Tibial nerve (tissue), 3 donors: ENCODE measurements at regions not wholly inside any gene's neighbourhood (a gene's known extent, or its start where the extent isn't known, plus 50 kb on each side); places are given as distances from the start of the nearest gene placed in this dataset.

Source experiments
- CTCF ChIP-seq, 5 experiments: fragments of 200-600 bp in 3 of 5; fragments of 450-650 bp in 2 of 5; sonication (generic) in 3 of 5; IDR thresholded peaks; one replicate each; pipeline ENCODE4 v1.5.1; 2016 to 2019; ENCODE audit warnings: antibody characterized with exemption in 5 of 5, mild to moderate bottlenecking in 3 of 5, moderate library complexity in 2 of 5
- POLR2A ChIP-seq, 2 donors: fragments of 450-650 bp; IDR thresholded peaks; one replicate each; pipeline ENCODE4 v1.6.1; 2017; ENCODE audit warnings: antibody characterized with exemption in 2 of 2, mild to moderate bottlenecking in 2 of 2, moderate library complexity in 2 of 2

- TF ChIP-seq CTCF (IDR thresholded peaks at IDR 0.05) (no peak), POLR2A (IDR thresholded peaks at IDR 0.05) (no peak)
These were observed 101.3 kb downstream of the ASCL4 start for GRCh38 chr12:107875786-107876185.
